ENCODE measurements at regions not wholly inside any gene's neighbourhood (a gene's known extent, or its start where the extent isn't known, plus 50 kb on each side); places are given as distances from the start of the nearest gene placed in this dataset.

DNA sequence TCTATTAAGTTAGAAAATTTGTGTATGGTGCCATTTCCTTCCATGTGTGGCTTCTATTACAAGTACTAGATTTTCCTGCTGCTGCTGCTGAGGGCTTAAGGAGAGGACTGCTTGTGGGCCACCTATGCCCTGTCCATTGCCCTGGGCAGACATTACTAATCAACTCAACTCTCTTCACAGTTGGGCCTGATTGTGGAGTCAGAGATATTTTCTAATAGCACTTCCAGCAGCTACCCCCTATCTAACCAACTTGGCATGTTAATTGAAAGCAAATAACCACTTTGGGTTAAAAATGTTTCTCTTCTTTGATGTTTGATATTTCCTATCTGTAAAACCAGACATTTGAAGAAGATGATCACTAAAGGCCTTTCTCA is 242.0 kb downstream of the EDEM1 start:
- DNase-seq = no peak

DNA sequence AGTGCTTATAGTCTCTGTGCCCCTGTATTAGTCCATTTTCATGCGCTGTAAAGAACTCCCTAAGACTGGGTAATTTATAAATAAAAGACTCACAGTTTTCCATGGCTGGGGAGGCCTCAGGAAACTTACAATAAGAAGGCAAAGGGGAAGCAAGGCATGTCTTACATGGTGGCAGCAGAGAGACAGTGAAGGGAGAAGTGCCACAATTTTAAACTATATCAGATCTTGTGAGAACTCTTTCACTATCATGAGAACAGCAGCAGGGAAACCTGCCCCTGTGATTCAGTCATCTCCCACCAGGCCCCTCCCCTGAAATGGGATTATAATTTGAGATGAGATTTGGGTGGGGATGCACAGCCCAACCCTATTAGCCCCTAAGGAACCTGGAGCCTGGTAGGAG is 243.2 kb downstream of the EDEM1 start:
- DNase-seq = no peak

- DNase-seq = no peak
These were observed 243.6 kb downstream of the EDEM1 start for GRCh38 chr3:5431146-5431545.

- no peak for DNase-seq
These were observed 244.4 kb downstream of the EDEM1 start for GRCh38 chr3:5431811-5432378.

GRCh38 chr3:5437296-5437782 is 249.8 kb downstream of the EDEM1 start:
- no peak for DNase-seq

- no peak for DNase-seq
These were observed 250.3 kb downstream of the EDEM1 start for GRCh38 chr3:5437783-5438323.

DNA sequence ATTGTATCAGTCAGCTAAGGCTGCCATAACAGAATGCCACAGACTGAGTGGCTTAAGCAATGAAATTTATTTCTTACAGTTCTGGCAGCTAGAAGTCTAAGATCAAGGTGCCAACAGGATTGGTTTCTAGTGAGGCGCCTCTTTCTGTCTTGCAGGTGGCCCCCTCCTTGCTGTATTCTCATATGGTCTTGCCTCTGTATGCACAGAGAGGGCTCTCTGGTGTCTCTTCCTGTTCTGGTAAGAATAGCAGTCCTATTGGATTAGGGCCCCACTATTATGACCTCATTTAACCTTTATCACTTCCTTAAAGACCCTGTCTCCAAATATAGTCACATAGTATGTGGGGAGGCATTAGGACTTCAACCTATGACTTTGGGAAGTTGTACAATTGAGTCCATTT is 253.9 kb downstream of the EDEM1 start:
- no peak for DNase-seq

- no peak for DNase-seq
These were observed 254.7 kb downstream of the EDEM1 start for GRCh38 chr3:5442106-5442785.

- DNase-seq = no peak
These were observed 255.3 kb downstream of the EDEM1 start for GRCh38 chr3:5442786-5443138.

DNA sequence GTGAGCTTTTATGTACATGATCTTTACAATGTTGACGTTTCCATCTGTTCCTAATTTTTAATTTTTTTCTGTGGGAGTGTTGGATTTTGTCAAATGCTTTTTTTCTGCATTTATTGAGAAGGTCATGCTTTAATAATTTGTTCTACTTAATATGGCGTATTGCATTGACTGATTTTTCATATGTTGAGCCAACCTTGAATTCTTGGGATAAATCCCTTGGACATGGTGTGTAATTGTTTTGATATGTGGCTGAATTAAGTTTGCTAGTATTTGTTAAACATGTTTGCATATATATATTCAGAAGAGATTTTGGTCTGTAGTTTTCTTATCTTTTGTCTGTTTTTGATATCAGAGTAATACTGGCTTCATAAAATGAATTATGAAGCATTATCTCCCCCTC is 256.7 kb downstream of the EDEM1 start:
- DNase-seq = no peak

DNA sequence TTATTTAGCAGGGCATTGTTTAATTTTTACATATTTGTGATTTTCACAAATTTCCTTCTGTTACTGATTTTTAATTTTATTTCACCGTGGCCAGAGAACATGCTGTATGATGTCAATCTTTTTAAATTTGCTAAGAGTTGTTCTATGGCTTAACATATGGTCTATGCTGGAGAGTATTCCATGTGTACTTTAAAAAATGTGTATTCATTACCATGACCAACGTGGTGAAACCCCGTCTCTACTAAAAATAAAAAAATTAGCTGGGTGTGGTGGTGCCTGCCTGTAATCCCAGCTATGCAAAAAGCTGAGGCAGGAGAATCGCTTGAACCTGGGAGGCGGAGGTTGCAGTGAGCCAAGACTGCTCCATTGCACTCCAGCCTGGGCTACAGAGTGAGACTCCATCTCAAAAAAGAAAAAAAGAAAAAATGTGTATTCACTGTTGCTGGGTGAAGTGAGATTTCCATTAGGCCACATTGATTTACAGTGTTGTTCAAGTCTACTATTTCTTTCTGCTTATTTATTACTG is 258.2 kb downstream of the EDEM1 start:
- no peak for DNase-seq

- DNase-seq = no peak
These were observed 260.7 kb downstream of the EDEM1 start for GRCh38 chr3:5448246-5448645.

GRCh38 chr3:5448816-5449215 is 261.3 kb downstream of the EDEM1 start:
- no peak for DNase-seq

- no peak for DNase-seq
These were observed 268.7 kb downstream of the EDEM1 start for GRCh38 chr3:5456199-5456598.

- no peak for DNase-seq
These were observed 271.0 kb downstream of the EDEM1 start for GRCh38 chr3:5458526-5458925.

- DNase-seq = no peak
These were observed 274.6 kb downstream of the EDEM1 start for GRCh38 chr3:5462086-5462485.

GRCh38 chr3:5463991-5464390 is 276.5 kb downstream of the EDEM1 start:
- no peak for DNase-seq

DNA sequence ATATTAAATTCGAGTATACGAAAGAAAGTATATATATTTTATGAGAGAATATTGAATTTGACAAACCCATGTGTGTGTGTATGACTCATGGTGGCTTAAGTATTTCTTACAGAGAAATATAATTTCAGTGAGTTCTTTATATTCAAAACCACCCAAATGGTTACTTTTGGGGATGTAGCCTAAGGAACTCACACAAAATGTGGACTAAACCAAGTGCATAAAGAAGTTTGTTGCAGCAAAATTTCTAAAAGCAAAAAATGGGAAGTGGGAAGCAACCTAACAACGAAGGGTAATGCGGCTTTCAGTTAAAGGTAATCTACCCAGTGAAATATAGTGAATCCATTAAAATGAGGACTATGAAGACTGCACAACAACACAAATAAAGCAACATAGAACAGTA is 277.1 kb downstream of the EDEM1 start:
- DNase-seq = no peak

GRCh38 chr3:5465183-5465582 is 277.7 kb downstream of the EDEM1 start:
- DNase-seq = no peak

DNA sequence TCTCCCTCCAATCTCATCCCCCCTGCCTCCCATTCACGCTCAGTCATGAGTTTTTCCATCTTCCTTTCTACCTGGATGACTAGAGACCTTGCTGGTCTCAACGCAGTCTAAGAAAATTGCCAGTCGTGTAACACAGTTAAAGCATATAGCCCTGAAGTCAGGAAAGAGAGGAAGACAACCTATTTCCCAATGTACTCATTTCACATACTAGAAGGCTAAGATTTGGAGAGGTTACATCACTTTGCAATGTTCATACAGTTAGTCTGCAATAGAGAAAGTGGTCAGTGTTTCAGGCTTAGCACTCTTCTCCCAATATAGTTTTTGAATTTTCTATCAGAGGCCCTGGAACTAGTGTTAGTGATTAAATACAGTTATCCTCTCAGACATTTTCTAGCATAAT is 278.6 kb downstream of the EDEM1 start:
- no peak for DNase-seq

DNA sequence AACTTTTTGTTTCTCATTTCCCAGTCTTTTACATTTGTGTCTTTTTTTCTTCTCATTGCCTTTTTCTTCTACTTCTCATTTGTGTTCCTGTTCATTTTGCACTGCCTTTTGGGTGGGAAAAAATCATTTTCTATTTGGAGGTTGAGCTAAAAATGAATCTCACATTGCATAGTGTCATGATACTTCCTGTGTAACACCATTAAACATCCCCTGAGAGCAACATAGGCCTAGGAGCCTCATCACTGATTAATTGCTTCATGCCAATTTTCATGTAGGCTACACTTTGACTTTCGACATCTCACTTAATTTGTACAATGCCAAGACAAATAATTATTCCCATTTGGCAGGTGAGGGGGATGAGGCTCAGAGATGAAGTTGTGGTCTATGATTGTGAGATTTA is 279.2 kb downstream of the EDEM1 start:
- DNase-seq = no peak

DNA sequence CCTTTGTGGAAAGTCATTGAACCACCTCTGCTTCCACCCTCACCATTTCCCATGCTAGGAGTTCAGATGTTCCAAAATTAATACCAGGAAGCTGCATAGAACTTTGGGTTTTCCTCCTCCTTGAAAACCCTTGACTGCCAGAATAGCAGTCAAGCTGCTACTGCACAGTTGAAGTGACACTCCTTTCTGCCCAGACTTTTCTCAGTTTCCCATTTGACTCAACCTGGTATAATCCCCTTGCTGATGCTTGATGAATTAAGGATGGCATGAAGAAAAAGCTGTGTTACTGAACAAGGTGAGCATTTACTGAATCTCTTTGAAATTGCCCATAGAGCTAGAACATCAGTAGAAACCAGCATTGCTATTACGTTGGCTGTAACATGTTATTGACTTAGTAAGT is 286.0 kb downstream of the EDEM1 start:
- DNase-seq = no peak

DNA sequence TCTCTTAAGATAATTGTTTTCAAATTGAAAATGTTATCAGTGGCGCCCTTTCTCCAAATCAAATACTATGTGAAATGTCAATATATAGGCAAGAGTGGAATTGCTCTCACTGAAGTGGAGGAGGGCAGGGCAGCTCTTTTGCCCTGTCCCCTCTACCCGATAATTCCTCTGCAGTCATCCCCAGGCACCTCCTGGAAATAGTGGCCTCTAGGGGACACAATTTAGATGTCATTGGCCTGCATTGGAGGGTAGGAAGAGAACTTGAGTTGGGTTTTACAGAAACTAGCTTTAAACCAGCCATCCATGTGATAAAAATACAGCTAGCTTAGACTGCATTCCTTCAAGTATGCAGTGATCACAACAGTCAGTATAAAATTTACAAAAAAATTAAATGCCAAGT is 288.9 kb downstream of the EDEM1 start:
- DNase-seq = no peak

DNA sequence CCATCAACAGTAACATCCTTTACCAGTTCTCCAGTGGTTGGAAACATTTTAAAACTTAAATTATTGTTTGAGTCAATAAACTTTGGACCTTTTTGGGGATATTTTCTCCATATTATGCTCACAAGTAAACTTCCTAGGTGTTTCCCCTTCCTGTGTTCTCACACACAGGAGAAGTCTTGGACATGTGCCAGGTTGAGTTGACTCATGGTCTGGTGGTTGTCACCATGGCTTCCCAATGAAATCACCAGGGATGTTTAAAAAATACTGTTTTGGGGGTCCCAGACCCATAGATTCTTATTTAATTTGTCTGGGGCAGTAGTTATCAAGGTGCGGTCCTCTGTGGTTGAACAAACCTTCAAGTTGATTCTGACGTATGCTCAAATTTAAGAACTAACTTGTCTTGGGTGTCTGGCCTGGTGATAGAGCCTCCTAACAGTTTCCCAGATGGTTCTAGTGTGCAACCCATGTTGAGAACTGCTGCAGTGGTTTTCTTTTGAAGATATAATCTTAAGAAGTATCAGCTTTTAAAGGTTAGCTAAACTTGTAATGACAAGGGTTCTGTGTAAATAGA is 291.8 kb downstream of the EDEM1 start:
- no peak for DNase-seq
